Type B pancreatic cell (in vitro differentiated cells): ENCODE measurements at regions not wholly inside any gene's neighbourhood (a gene's known extent, or its start where the extent isn't known, plus 50 kb on each side); places are given as distances from the start of the nearest gene placed in this dataset.

Experiments
- DNase-seq: peaks from one replicate; pipeline ENCODE4 v3.0.0; 2021; ENCODE audit warnings: mixed read lengths; ENCODE audit not compliant: unreplicated experiment; ENCODE audit errors: extremely low spot score
- H3K27ac Mint-ChIP-seq: 2 replicates; pipeline ENCODE4 v1.8.0; 2021; ENCODE audit warnings: mild to moderate bottlenecking, mixed read lengths
- H3K27me3 Mint-ChIP-seq: 2 replicates; pipeline ENCODE4 v1.8.0; 2021; ENCODE audit warnings: mixed read lengths
- H3K36me3 Mint-ChIP-seq: 2 replicates; pipeline ENCODE4 v1.8.0; 2021; ENCODE audit warnings: mixed read lengths
- H3K4me1 Mint-ChIP-seq: one replicate; pipeline ENCODE4 v1.8.0; 2021; ENCODE audit warnings: mixed read lengths; ENCODE audit not compliant: unreplicated experiment
- H3K4me3 Mint-ChIP-seq: 2 replicates; pipeline ENCODE4 v1.8.0; 2021; ENCODE audit warnings: mild to moderate bottlenecking, mixed read lengths
- H3K9me3 Mint-ChIP-seq: 2 replicates; pipeline ENCODE4 v1.8.0; 2021; ENCODE audit warnings: mixed read lengths
- CTCF ChIP-seq: fragments of 200-600 bp; sonication (generic); conservative IDR thresholded peaks from 2 replicates; pipeline ENCODE4 v1.5.0; 2021; ENCODE audit warnings: antibody characterized with exemption, mild to moderate bottlenecking

GRCh38 chr10:94173594-94173993 is 179.9 kb downstream of the PLCE1 start:
- Mint-ChIP-seq H3K27me3 (no peaks in the 10 kb centered on the region), H3K9me3 (no peaks in the 10 kb centered on the region), H3K4me3 (no peak overlapping the region), H3K36me3 (no peaks in the 10 kb centered on the region), H3K4me1 (peaks cover 4% of the 10 kb centered on the region), H3K27ac (no peak overlapping the region)
- no peak for TF ChIP-seq CTCF
- no peak for DNase-seq

GRCh38 chr10:94174838-94175237 is 181.1 kb downstream of the PLCE1 start:
- Mint-ChIP-seq H3K9me3 (no peaks in the 10 kb centered on the region), H3K36me3 (no peaks in the 10 kb centered on the region), H3K27ac (no peak overlapping the region), H3K4me3 (no peak overlapping the region), H3K27me3 (no peaks in the 10 kb centered on the region), H3K4me1 (peaks cover 8% of the 10 kb centered on the region)
- no peak for DNase-seq
- no peak for TF ChIP-seq CTCF

- H3K9me3 Mint-ChIP-seq, result no peaks in the 10 kb centered on the region
- peaks cover 8% of the 10 kb centered on the region for H3K4me1 Mint-ChIP-seq
- H3K27ac Mint-ChIP-seq, result no peak overlapping the region
- no peak for DNase-seq
- no peaks in the 10 kb centered on the region for H3K27me3 Mint-ChIP-seq
- TF ChIP-seq CTCF, result no peak
- H3K36me3 Mint-ChIP-seq, result no peaks in the 10 kb centered on the region
- H3K4me3 Mint-ChIP-seq, result no peak overlapping the region
These were observed 184.1 kb downstream of the NOC3L start for GRCh38 chr10:94178475-94179253.

- Mint-ChIP-seq H3K9me3 (no peaks in the 10 kb centered on the region), H3K4me1 (peaks cover 8% of the 10 kb centered on the region), H3K27ac (no peak overlapping the region), H3K27me3 (no peaks in the 10 kb centered on the region), H3K36me3 (no peaks in the 10 kb centered on the region), H3K4me3 (no peak overlapping the region)
- DNase-seq, result no peak
- no peak for TF ChIP-seq CTCF
These were observed 182.2 kb downstream of the NOC3L start for GRCh38 chr10:94180576-94180975.

- Mint-ChIP-seq H3K4me3 (no peak overlapping the region), H3K4me1 (peaks cover 3% of the 10 kb centered on the region), H3K27ac (no peak overlapping the region), H3K36me3 (no peaks in the 10 kb centered on the region), H3K27me3 (no peaks in the 10 kb centered on the region), H3K9me3 (no peaks in the 10 kb centered on the region)
- no peak for DNase-seq
- TF ChIP-seq CTCF, result no peak
These were observed 179.0 kb downstream of the NOC3L start for GRCh38 chr10:94183666-94184264.
